Panc1 (cell line): ENCODE measurements at regions not wholly inside any gene's neighbourhood (a gene's known extent, or its start where the extent isn't known, plus 50 kb on each side); places are given as distances from the start of the nearest gene placed in this dataset.

Source experiments
- ATAC-seq: fragments of 200-7000 bp; cut with Tn5 transposase; 2 replicates; pipeline ENCODE4 v1.9.1; 2020; ENCODE audit warnings: mild to moderate bottlenecking, moderate library complexity
- BruUV-seq: library from RNA; stranded (reverse); fragments of 400-500 nt; replicated peaks from 2 replicates; lab custom pipeline; 2021; lab: Mats Ljungman, UMichigan
- CTCF ChIA-PET: fragments of 300-600 bp; sonication (Branson Sonifier 250); formaldehyde crosslinking; loops from one replicate; lab custom pipeline; 2022; ENCODE audit warnings: antibody characterized with exemption; lab: Charles Lee
- POLR2A ChIA-PET: fragments of 300-600 bp; sonication (Branson Sonifier 250); formaldehyde crosslinking; loops from one replicate; lab custom pipeline; 2022; ENCODE audit warnings: antibody characterized with exemption; lab: Charles Lee
- DNase-seq: peaks from one replicate; pipeline ENCODE4 v3.0.0-alpha.2; 2010; ENCODE audit warnings: low read depth, low spot score
- H3K27ac ChIP-seq: 2 replicates; pipeline ENCODE4 v1.5.1; 2011; ENCODE audit warnings: mild to moderate bottlenecking, low read length, inconsistent platforms
- H3K27me3 ChIP-seq: fragments of 200-500 bp; sonication (Bioruptor generic); 2 replicates; pipeline ENCODE4 v1.6.0; 2014; ENCODE audit warnings: low read length, inconsistent platforms; ENCODE audit not compliant: control insufficient read depth, insufficient read depth
- H3K36me3 ChIP-seq: fragments of 200-500 bp; sonication (Bioruptor generic); 2 replicates; pipeline ENCODE4 v1.5.1; 2014; ENCODE audit warnings: inconsistent platforms, mild to moderate bottlenecking, low read length, moderate library complexity; ENCODE audit not compliant: control insufficient read depth, insufficient read depth
- H3K4me1 ChIP-seq: 2 replicates; pipeline ENCODE4 v1.5.1; 2011; ENCODE audit warnings: inconsistent platforms, mild to moderate bottlenecking, low read length, moderate library complexity; ENCODE audit not compliant: control insufficient read depth, insufficient read depth
- H3K4me3 ChIP-seq, 2 experiments: 2 replicates each; pipeline ENCODE4 v1.5.1; 2011 to 2012; ENCODE audit warnings: low read depth in 2 of 2, low read length in 2 of 2, mild to moderate bottlenecking in 2 of 2, inconsistent platforms in 1 of 2, moderate library complexity in 1 of 2
- H3K9me3 ChIP-seq: fragments of 200-500 bp; sonication (Bioruptor generic); 2 replicates; pipeline ENCODE4 v1.5.1; 2014; ENCODE audit warnings: low read depth, mild to moderate bottlenecking, inconsistent platforms, low read length, moderate library complexity; ENCODE audit not compliant: control insufficient read depth, insufficient read depth
- POLR2AphosphoS5 ChIP-seq: IDR thresholded peaks from 2 replicates; pipeline ENCODE4 v1.6.1; 2012; ENCODE audit warnings: mild to moderate bottlenecking, low read depth, low read length, moderate library complexity
- REST ChIP-seq, 2 experiments: IDR thresholded peaks; 2 replicates each; pipeline ENCODE4 v1.6.1; 2011 to 2012; ENCODE audit warnings: low read depth in 2 of 2, control low read depth in 1 of 2, low read length in 1 of 2, mild to moderate bottlenecking in 1 of 2, moderate library complexity in 1 of 2; ENCODE audit not compliant: insufficient read depth in 1 of 2
- SIN3A ChIP-seq: IDR thresholded peaks from 2 replicates; pipeline ENCODE4 v1.6.1; 2012; ENCODE audit warnings: low read depth, mild to moderate bottlenecking, low read length, moderate library complexity, borderline replicate concordance; ENCODE audit not compliant: insufficient read depth
- TCF7L2 ChIP-seq: IDR thresholded peaks from 2 replicates; pipeline ENCODE4 v1.6.1; 2011; ENCODE audit warnings: mild to moderate bottlenecking, low read depth, low read length, inconsistent platforms
- in situ Hi-C: cut with HindIII; loops from 2 replicates; pipeline ENCODE4 v1.10.0; 2016; ENCODE audit warnings: low sequenced_read_pairs, low pct_unique_long_range_greater_than_20kb
- intact Hi-C: fragments of 100-400 bp; cut with micrococcal nuclease; formaldehyde crosslinking; loops from one replicate; pipeline ENCODE4 v1.10.0; 2022; ENCODE audit not compliant: unreplicated experiment
- TF ChIP-seq, protein P1 (sequence below): fragments of 450-650 bp; IDR thresholded peaks from 2 replicates; pipeline ENCODE4 v1.5.1; 2017; ENCODE audit warnings: mild to moderate bottlenecking

GRCh38 chr13:78465250-78465649, 138.1 kb downstream of the POU4F1 start:
- H3K27ac ChIP-seq = no peak overlapping the region
- in situ Hi-C loops = no loop called here
- no peaks in the 10 kb centered on the region for H3K9me3 ChIP-seq
- ChIA-PET CTCF (no interaction called here), POLR2A (no interaction called here)
- DNase-seq = no peak
- no peaks in the 10 kb centered on the region for H3K4me1 ChIP-seq
- TF ChIP-seq REST (IDR thresholded peaks at IDR 0.05; ENCODE audit: insufficient read depth in 1 of 2, low read depth in 2 of 2, low read length in 1 of 2) = no peak
- TF ChIP-seq SIN3A = no peak
- TF ChIP-seq, protein P1, sequence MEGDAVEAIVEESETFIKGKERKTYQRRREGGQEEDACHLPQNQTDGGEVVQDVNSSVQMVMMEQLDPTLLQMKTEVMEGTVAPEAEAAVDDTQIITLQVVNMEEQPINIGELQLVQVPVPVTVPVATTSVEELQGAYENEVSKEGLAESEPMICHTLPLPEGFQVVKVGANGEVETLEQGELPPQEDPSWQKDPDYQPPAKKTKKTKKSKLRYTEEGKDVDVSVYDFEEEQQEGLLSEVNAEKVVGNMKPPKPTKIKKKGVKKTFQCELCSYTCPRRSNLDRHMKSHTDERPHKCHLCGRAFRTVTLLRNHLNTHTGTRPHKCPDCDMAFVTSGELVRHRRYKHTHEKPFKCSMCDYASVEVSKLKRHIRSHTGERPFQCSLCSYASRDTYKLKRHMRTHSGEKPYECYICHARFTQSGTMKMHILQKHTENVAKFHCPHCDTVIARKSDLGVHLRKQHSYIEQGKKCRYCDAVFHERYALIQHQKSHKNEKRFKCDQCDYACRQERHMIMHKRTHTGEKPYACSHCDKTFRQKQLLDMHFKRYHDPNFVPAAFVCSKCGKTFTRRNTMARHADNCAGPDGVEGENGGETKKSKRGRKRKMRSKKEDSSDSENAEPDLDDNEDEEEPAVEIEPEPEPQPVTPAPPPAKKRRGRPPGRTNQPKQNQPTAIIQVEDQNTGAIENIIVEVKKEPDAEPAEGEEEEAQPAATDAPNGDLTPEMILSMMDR = no peak
- TF ChIP-seq TCF7L2 = no peak
- no peak for TF ChIP-seq POLR2AphosphoS5
- H3K36me3 ChIP-seq = no peaks in the 10 kb centered on the region; the same call in 1 of the 2 replicates
- intact Hi-C loops = no loop called here
- no TSS peak for BruUV-seq
- no peak overlapping the region for H3K4me3 ChIP-seq
- H3K27me3 ChIP-seq = no peaks in the 10 kb centered on the region
- no peak for ATAC-seq

DNA sequence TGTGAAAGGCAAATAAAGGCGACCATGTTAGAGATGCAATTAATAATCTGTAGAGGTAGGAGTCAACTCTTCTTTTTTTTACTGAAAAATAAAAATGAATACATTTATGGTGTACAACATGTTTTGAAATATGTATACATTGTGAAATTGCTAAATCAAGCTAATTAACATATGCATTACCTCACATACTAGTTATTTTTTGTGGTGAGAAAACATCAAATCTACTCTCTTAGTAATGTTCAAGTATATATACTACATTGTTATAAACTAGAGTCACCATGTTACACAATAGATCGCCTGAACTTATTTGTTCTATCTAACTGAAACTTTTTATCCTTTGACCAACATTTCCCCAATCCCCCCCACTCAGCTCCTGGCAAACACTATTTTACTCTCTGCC, 143.2 kb downstream of the POU4F1 start:
- Histone ChIP-seq H3K4me3 (no peak overlapping the region), H3K27ac (no peak overlapping the region), H3K4me1 (no peaks in the 10 kb centered on the region), H3K27me3 (no peaks in the 10 kb centered on the region), H3K36me3 (no peaks in the 10 kb centered on the region), H3K9me3 (no peaks in the 10 kb centered on the region)
- TF ChIP-seq REST (IDR thresholded peaks at IDR 0.05; ENCODE audit: insufficient read depth in 1 of 2, low read depth in 2 of 2, low read length in 1 of 2) (no peak), POLR2AphosphoS5 (no peak), TCF7L2 (no peak), SIN3A (no peak)
- TF ChIP-seq, protein P1 = no peak
- no peak for ATAC-seq
- in situ Hi-C loops = no loop called here
- ChIA-PET POLR2A (no interaction called here), CTCF (no interaction called here)
- no peak for DNase-seq
- intact Hi-C loops = no loop called here
- no TSS peak for BruUV-seq
